ENCODE measurements at regions not wholly inside any gene's neighbourhood (a gene's known extent, or its start where the extent isn't known, plus 50 kb on each side); places are given as distances from the start of the nearest gene placed in this dataset.
A peak's percentile ranks its signal among the peaks of the same experiment; 100 is the strongest.

- no peaks in the 10 kb centered on the region for H3K79me2 ChIP-seq (ENCODE audit: control insufficient read depth, low read length)
- TF ChIP-seq EZH2phosphoT487 (IDR thresholded peaks at IDR 0.05; ENCODE audit: borderline replicate concordance, low read length) = no peak
- TF ChIP-seq, protein P1, sequence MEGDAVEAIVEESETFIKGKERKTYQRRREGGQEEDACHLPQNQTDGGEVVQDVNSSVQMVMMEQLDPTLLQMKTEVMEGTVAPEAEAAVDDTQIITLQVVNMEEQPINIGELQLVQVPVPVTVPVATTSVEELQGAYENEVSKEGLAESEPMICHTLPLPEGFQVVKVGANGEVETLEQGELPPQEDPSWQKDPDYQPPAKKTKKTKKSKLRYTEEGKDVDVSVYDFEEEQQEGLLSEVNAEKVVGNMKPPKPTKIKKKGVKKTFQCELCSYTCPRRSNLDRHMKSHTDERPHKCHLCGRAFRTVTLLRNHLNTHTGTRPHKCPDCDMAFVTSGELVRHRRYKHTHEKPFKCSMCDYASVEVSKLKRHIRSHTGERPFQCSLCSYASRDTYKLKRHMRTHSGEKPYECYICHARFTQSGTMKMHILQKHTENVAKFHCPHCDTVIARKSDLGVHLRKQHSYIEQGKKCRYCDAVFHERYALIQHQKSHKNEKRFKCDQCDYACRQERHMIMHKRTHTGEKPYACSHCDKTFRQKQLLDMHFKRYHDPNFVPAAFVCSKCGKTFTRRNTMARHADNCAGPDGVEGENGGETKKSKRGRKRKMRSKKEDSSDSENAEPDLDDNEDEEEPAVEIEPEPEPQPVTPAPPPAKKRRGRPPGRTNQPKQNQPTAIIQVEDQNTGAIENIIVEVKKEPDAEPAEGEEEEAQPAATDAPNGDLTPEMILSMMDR (IDR thresholded peaks at IDR 0.05; ENCODE audit: low read depth, low read length, poor library complexity, severe bottlenecking) = no peak
These were observed 144.9 kb downstream of the TSN start for GRCh38 chr2:121900391-121900790.

GRCh38 chr2:121902171-121902591, 146.7 kb downstream of the TSN start:
- Histone ChIP-seq H3K36me3 (ENCODE audit: control insufficient read depth, low read length) (no peaks in the 10 kb centered on the region), H3K27ac (ENCODE audit: low read depth, low read length) (no peak overlapping the region), H4K20me1 (ENCODE audit: control insufficient read depth, insufficient read depth, low read depth, low read length) (no peaks in the 10 kb centered on the region), H3K4me2 (ENCODE audit: low read length) (no peak overlapping the region), H3K9me2 (replicated peaks; ENCODE audit: control insufficient read depth, low read length) (no peaks in the 10 kb centered on the region), H3K4me3 (ENCODE audit: low read length) (no peak overlapping the region), H3K27me3 (ENCODE audit: control insufficient read depth, low read length) (no peaks in the 10 kb centered on the region), H3K4me1 (ENCODE audit: control insufficient read depth, low read length) (peaks cover 11% of the 10 kb centered on the region), H3K9me3 (ENCODE audit: control insufficient read depth, insufficient read depth, low read length) (no peaks in the 10 kb centered on the region), H3K79me2 (ENCODE audit: control insufficient read depth, low read length) (no peaks in the 10 kb centered on the region), H3F3A (ENCODE audit: control insufficient read depth, insufficient read depth) (no peaks in the 10 kb centered on the region)
- TF ChIP-seq, protein P1 (IDR thresholded peaks at IDR 0.05; ENCODE audit: low read depth, low read length, poor library complexity, severe bottlenecking) = peak; percentile 23
- TF ChIP-seq EZH2phosphoT487 (IDR thresholded peaks at IDR 0.05; ENCODE audit: borderline replicate concordance, low read length) = no peak

More at GRCh38 chr2:121900391-121900790, 144.9 kb downstream of the TSN start:
- no peak overlapping the region for H3K4me2 ChIP-seq (ENCODE audit: low read length)
- H3F3A ChIP-seq (ENCODE audit: control insufficient read depth, insufficient read depth) = no peaks in the 10 kb centered on the region
- H3K9me3 ChIP-seq (ENCODE audit: control insufficient read depth, insufficient read depth, low read length) = no peaks in the 10 kb centered on the region
- no peaks in the 10 kb centered on the region for H3K36me3 ChIP-seq (ENCODE audit: control insufficient read depth, low read length)
- H3K27ac ChIP-seq (ENCODE audit: low read depth, low read length) = no peak overlapping the region
- H3K4me1 ChIP-seq (ENCODE audit: control insufficient read depth, low read length) = peaks cover 11% of the 10 kb centered on the region
- H3K27me3 ChIP-seq (ENCODE audit: control insufficient read depth, low read length) = no peaks in the 10 kb centered on the region
- no peak overlapping the region for H3K4me3 ChIP-seq (ENCODE audit: low read length)
- no peaks in the 10 kb centered on the region for H3K9me2 ChIP-seq (replicated peaks; ENCODE audit: control insufficient read depth, low read length)
- H4K20me1 ChIP-seq (ENCODE audit: control insufficient read depth, insufficient read depth, low read depth, low read length) = no peaks in the 10 kb centered on the region

DNA sequence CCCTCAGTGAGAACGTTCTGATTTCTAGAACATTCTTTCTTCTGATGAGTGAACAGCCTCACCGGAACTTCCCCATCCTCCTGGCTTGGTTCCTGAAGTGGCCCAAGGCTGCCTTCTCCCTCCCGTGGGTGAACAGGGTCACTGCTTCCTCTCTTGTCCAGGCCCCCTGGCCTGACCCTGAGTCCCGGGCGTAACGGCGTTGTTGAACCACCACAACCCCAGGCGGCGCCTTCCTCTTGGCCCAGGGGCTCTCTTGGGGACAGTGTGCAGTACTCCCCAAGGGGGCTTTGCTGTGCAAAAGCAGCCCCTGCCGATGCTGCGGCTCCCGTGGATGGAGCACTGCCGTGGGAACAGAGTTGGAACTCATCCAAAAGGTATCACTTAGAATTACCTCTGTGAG, 147.2 kb downstream of the TSN start:
- Histone ChIP-seq H4K20me1 (ENCODE audit: control insufficient read depth, insufficient read depth, low read depth, low read length) (no peaks in the 10 kb centered on the region), H3K27ac (ENCODE audit: low read depth, low read length) (no peak overlapping the region), H3F3A (ENCODE audit: control insufficient read depth, insufficient read depth) (no peaks in the 10 kb centered on the region), H3K4me1 (ENCODE audit: control insufficient read depth, low read length) (peaks cover 11% of the 10 kb centered on the region), H3K9me2 (replicated peaks; ENCODE audit: control insufficient read depth, low read length) (no peaks in the 10 kb centered on the region), H3K27me3 (ENCODE audit: control insufficient read depth, low read length) (no peaks in the 10 kb centered on the region), H3K9me3 (ENCODE audit: control insufficient read depth, insufficient read depth, low read length) (no peaks in the 10 kb centered on the region), H3K4me3 (ENCODE audit: low read length) (no peak overlapping the region), H3K4me2 (ENCODE audit: low read length) (no peak overlapping the region), H3K79me2 (ENCODE audit: control insufficient read depth, low read length) (no peaks in the 10 kb centered on the region), H3K36me3 (ENCODE audit: control insufficient read depth, low read length) (no peaks in the 10 kb centered on the region)
- TF ChIP-seq, protein P1 (IDR thresholded peaks at IDR 0.05; ENCODE audit: low read depth, low read length, poor library complexity, severe bottlenecking) = no peak
- no peak for TF ChIP-seq EZH2phosphoT487 (IDR thresholded peaks at IDR 0.05; ENCODE audit: borderline replicate concordance, low read length)
